ENCODE measurements at regions not wholly inside any gene's neighbourhood (a gene's known extent, or its start where the extent isn't known, plus 50 kb on each side); places are given as distances from the start of the nearest gene placed in this dataset.
"Not testable (repeated sequence)": the region's sequence is repeated elsewhere in the genome, so short reads cannot be mapped to it uniquely, and the experiment has no call there.

DNA sequence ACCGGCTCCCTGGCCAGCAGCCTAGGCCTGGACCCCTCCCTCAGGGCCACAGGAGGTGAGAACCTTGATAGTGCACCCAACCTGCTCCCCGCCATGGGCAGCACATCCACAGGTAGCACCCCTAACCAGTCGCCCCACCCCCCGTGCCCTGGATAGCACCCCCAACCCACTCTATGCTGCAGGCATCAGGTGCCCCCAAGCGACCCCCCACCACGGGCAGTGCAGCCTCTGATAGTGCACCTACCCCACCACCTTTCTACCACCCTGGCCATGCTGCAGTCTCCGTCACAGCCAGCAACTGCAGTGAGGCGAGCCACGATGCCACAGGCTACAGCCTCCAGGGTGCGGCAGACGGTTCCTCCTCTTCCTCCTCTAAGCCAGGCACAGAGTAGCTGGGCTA lies 55.6 kb downstream of the SOWAHC start:
- DNase-seq (ENCODE audit: low read depth, low spot score), result no peak

- DNase-seq (ENCODE audit: low read depth, low spot score), result no peak
Observed at GRCh38 chr2:109670556-109671411, 56.6 kb downstream of the SOWAHC start.

DNA sequence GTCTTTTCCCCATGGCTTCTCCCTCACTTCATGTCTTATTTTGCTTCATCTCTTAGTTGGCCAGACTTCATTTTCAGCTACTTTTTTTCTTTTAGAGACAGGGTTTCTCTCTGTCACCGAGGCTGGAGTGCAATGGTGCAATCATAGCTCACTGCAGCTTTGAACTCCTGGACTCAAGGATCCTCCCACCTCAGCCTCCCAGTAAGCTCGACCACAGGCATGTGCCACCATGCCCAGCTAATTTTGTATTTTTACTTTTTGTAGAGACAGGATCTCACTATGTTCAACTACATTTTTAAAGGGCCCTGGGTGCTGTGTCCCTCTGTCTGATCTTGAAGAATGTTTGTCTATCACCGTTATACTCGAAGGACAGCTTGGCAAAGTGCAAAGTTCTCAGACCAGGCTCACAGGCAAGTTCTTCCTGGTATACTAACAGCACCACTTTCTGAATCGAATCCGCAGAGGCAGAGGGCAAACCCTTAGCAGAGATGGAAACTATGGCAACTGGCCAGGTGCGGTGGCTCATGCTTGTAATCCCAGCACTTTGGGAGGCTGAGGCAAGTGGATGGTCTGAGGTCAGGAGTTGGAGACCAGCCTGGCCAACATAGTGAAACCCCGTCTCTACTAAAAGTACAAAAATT lies 60.9 kb downstream of the SOWAHC start:
- DNase-seq (ENCODE audit: low read depth, low spot score), result no peak

- DNase-seq (ENCODE audit: low read depth, low spot score), result no peak
Observed at GRCh38 chr2:109675666-109676345, 61.6 kb downstream of the SOWAHC start.

DNA sequence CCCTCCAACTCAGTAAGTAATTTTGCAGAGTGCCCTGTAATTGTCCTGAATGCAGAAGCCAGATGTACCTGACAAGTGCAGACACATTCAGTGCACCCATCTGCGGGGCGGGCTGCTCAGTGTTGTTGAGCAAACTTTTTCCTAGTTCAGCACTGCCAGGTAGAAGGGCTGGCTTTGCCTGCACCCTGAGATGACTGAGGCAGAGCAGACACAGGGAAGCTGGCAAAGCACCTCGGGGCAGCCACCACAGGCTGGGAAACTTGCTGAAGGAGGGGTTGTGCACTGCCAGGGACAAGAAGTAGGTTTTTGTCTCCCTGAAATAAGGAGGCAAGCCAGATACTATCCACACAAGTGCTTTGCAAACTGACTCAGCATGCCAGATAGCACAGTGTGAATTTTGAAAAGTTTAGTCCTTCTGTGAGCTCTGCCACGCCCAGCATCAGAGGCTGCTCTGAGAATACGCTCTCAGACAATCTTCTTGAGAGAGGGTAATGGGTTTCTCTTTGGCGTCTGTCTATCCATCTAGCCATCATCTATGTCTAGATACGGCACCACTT lies 62.3 kb downstream of the SOWAHC start:
- no peak for DNase-seq (ENCODE audit: low read depth, low spot score)

GRCh38 chr2:109677121-109677731 lies 63.1 kb downstream of the SOWAHC start:
- DNase-seq (ENCODE audit: low read depth, low spot score), result not testable (repeated sequence)

- no peak for DNase-seq (ENCODE audit: low read depth, low spot score)
Observed at GRCh38 chr2:109677835-109678580, 63.8 kb downstream of the SOWAHC start.

- not testable (repeated sequence) for DNase-seq (ENCODE audit: low read depth, low spot score)
Observed at GRCh38 chr2:109678724-109679201, 64.6 kb downstream of the SOWAHC start.

- no peak for DNase-seq (ENCODE audit: low read depth, low spot score)
Observed at GRCh38 chr2:109679225-109679624, 65.1 kb downstream of the SOWAHC start.

DNA sequence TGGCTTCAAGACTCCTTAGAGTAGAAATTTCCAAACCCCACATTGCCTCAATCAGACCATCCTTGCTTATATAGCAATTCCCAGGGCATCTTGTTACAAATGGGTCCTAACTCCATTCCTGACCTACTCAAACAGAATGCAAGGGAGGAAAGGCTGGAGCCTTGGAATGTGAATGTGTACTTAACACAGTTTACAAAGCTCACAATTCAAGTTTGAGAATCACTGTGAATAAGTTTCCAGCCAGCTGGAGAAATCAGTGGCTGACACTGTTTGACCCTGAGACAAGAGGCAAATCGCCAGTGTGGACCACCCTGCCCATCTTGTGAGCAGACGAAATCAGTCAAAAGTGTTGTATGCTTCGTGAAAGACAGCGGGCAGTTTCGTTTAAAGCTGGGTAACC lies 65.5 kb downstream of the SOWAHC start:
- DNase-seq (ENCODE audit: low read depth, low spot score), result no peak

DNA sequence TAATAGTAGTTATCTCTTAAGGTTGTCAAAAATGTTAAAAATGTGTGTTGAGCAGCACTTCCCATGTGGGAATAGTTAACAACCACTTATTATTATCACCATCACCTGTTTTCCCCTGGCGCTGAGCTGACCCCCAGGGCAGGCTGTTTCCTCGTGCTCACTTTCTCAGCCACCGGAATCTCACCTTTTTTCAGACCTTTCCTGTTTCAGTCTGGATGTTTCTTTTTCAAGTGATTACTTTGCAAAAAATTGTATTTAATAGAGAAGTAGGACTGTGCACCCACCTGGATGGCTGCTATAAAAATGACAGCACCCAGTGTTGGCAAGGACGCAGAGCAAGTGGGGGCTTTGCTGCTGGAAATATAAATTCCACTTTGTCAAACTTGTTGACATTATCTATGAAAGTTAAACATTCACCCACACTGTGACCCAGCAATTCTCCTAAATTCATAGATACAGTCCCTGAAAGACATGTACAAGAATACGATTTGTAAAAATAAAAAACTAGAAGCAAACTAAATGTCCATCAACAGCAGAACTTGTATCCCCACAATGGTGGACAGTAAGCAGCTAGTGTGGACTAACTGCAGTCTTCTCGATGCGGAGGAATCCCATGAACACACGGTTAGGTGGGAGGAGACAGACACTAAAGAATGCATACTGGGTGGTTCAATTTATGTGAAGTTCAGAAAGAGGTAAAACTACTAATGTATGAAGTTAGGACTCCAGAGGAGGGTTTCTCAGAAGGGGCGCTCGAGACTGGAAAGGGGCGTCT lies 66.5 kb downstream of the SOWAHC start:
- no peak for DNase-seq (ENCODE audit: low read depth, low spot score)

GRCh38 chr2:109681633-109682380 lies 67.6 kb downstream of the SOWAHC start:
- DNase-seq (ENCODE audit: low read depth, low spot score), result no peak

GRCh38 chr2:109683452-109683851 lies 69.3 kb downstream of the SOWAHC start:
- no peak for DNase-seq (ENCODE audit: low read depth, low spot score)

GRCh38 chr2:109685453-109685852 lies 71.3 kb downstream of the SOWAHC start:
- DNase-seq (ENCODE audit: low read depth, low spot score), result no peak

DNA sequence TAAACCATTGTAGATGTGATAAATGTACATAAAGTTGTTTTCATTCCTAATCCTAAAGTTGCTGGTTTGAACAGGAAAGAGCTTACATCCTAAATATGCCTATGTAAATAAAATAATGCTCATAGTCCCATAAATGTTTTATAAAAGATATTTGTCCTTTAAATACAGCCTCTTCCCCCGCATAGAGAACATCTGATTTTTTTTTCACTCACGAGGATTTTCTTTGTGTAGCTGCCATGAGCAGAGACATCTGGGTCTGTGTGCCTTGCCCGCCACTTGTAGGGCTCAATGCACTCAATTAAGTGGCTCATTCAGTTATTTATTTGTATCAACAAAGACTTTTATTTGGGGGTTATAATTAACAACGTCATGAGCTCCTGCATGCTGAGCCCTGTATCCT lies 72.8 kb downstream of the SOWAHC start:
- no peak for DNase-seq (ENCODE audit: low read depth, low spot score)

DNA sequence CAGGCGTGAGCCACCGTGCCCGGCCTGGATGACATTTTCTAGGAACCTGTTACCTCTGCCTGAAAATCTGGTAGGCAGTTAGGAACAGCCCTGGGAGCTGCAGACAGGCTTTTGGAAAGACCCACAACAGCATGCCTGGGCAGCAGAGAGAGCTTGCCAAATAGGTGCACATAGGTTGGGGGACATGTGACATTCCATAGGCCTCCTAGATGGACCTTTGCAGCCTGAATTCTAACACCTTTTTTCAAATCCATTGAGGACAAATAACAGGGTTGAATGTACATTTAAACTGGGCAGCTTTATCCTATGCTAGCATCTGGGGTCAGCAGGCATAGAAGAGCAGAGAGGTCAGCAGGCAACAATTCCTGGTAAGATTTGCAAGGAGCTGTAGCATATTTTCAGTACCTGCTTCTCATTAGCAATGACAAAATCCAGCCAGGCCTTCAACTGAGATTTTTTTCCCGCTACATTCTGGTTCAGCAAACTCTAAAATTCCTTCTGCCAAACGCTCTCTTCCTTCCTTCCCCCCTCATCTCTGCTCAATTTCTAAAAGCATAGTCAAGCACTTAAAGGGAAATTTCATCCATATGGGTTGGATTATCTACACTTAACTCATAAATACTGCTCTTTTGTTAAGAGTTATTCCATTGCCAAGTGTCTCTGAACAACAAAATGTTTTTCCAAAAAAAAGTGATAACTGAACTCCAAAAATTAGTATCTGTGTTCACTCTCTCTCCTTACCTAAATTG lies 75.2 kb downstream of the SOWAHC start:
- no peak for DNase-seq (ENCODE audit: low read depth, low spot score)

- DNase-seq (ENCODE audit: low read depth, low spot score), result no peak
Observed at GRCh38 chr2:109689973-109690372, 75.8 kb downstream of the SOWAHC start.

- DNase-seq (ENCODE audit: low read depth, low spot score), result no peak
Observed at GRCh38 chr2:109690457-109690821, 76.3 kb downstream of the SOWAHC start.

Measured in brain pericyte (primary cell).